PFSK-1 (cell line): ENCODE measurements at regions not wholly inside any gene's neighbourhood (a gene's known extent, or its start where the extent isn't known, plus 50 kb on each side); places are given as distances from the start of the nearest gene placed in this dataset.

Experiments used
- FOXP2 ChIP-seq: optimal IDR thresholded peaks from 2 replicates; pipeline ENCODE3; 2011; ENCODE audit warnings: borderline replicate concordance, control low read depth, inconsistent platforms; ENCODE audit not compliant: insufficient read depth; ENCODE audit errors: extremely low read length, extremely low read depth
- POLR2AphosphoS5 ChIP-seq: IDR thresholded peaks from 2 replicates; pipeline ENCODE4 v1.6.1; 2012; ENCODE audit warnings: low read depth, mild to moderate bottlenecking, control low read depth, low read length, moderate library complexity
- SIN3A ChIP-seq: IDR thresholded peaks from 2 replicates; pipeline ENCODE4 v1.6.1; 2012; ENCODE audit warnings: mild to moderate bottlenecking, low read length, moderate library complexity, borderline replicate concordance; ENCODE audit not compliant: insufficient read depth
- TAF1 ChIP-seq: IDR thresholded peaks from 2 replicates; pipeline ENCODE4 v1.6.1; 2012; ENCODE audit warnings: low read length, control low read depth, borderline replicate concordance; ENCODE audit not compliant: insufficient read depth
- TF ChIP-seq, protein P1 (sequence below), 2 experiments: IDR thresholded peaks; 2 replicates each; pipeline versions ENCODE4 v1.6.1 to v1.8.0; 2011 to 2012; ENCODE audit warnings: low read depth in 2 of 2, low read length in 2 of 2, control low read depth in 1 of 2, inconsistent platforms in 1 of 2, mild to moderate bottlenecking in 1 of 2, moderate library complexity in 1 of 2; ENCODE audit not compliant: insufficient read depth in 1 of 2

DNA sequence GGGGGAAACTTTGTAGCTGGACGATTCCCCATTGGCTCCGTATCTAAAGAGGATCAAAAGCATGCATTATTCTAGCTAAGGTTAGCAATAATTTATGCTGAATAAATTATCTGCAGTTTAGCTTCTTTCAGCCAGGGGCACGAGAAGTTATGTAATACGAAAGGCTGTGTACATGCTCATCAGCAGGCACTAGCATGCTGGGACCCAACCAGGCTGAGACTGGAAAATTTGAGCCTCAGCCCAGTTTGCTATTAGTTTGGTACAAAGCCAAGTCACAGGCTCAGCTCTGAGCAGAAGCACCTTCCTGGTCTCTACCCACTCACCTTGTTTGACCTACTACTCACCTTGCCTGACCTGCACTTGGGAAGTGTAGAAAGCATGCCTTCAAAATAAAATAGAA lies 328.1 kb upstream of the ARID1B start:
- TF ChIP-seq, protein P1, sequence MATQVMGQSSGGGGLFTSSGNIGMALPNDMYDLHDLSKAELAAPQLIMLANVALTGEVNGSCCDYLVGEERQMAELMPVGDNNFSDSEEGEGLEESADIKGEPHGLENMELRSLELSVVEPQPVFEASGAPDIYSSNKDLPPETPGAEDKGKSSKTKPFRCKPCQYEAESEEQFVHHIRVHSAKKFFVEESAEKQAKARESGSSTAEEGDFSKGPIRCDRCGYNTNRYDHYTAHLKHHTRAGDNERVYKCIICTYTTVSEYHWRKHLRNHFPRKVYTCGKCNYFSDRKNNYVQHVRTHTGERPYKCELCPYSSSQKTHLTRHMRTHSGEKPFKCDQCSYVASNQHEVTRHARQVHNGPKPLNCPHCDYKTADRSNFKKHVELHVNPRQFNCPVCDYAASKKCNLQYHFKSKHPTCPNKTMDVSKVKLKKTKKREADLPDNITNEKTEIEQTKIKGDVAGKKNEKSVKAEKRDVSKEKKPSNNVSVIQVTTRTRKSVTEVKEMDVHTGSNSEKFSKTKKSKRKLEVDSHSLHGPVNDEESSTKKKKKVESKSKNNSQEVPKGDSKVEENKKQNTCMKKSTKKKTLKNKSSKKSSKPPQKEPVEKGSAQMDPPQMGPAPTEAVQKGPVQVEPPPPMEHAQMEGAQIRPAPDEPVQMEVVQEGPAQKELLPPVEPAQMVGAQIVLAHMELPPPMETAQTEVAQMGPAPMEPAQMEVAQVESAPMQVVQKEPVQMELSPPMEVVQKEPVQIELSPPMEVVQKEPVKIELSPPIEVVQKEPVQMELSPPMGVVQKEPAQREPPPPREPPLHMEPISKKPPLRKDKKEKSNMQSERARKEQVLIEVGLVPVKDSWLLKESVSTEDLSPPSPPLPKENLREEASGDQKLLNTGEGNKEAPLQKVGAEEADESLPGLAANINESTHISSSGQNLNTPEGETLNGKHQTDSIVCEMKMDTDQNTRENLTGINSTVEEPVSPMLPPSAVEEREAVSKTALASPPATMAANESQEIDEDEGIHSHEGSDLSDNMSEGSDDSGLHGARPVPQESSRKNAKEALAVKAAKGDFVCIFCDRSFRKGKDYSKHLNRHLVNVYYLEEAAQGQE (IDR thresholded peaks at IDR 0.05; ENCODE audit: insufficient read depth in 1 of 2, low read depth in 2 of 2, low read length in 2 of 2): no peak
- no peak for TF ChIP-seq TAF1
- TF ChIP-seq FOXP2: no peak
- TF ChIP-seq SIN3A: no peak
- TF ChIP-seq POLR2AphosphoS5: no peak

DNA sequence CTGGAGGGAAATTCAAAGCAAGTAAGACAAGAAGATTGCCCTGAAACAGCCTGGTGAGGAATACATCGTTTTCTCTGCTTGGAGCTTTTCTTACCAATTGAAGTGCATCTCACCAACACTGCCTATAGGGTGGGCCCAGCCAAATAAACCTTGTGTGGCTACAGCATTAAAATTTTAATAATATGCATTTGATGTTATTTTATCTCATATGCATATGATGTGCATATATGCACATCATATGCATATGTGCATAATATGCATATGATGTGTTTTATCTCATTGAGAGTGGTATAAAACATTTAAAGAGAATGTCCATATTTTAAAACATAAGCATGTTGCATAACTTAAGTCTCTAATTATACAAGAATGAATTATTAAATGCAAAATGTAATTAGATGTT lies 328.6 kb upstream of the ARID1B start:
- TF ChIP-seq, protein P1 (IDR thresholded peaks at IDR 0.05; ENCODE audit: insufficient read depth in 1 of 2, low read depth in 2 of 2, low read length in 2 of 2): no peak
- TF ChIP-seq SIN3A: no peak
- no peak for TF ChIP-seq TAF1
- TF ChIP-seq FOXP2: no peak
- TF ChIP-seq POLR2AphosphoS5: no peak

DNA sequence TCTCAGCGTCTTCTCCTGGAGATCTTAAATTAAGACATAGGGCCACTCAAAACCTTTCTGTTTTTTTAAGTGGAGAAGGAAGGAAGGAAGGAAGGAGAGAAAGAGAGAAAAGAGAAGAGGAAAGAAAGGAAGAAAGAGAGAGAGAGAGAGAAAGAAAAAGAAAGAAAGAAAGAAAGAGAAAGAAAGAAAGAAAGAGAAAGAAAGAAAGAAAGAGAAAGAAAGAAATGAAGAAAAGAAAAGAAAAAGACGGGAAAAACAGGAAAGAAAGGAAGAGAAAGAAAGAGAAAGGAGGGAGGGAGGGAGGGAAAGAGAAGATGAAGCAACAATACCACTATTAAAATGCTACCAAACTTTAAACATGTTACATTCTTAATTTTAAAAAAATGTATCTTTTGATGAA lies 336.5 kb upstream of the ARID1B start:
- TF ChIP-seq FOXP2: no peak
- no peak for TF ChIP-seq POLR2AphosphoS5
- TF ChIP-seq, protein P1 (IDR thresholded peaks at IDR 0.05; ENCODE audit: insufficient read depth in 1 of 2, low read depth in 2 of 2, low read length in 2 of 2): no peak
- TF ChIP-seq TAF1: no peak
- TF ChIP-seq SIN3A: no peak

DNA sequence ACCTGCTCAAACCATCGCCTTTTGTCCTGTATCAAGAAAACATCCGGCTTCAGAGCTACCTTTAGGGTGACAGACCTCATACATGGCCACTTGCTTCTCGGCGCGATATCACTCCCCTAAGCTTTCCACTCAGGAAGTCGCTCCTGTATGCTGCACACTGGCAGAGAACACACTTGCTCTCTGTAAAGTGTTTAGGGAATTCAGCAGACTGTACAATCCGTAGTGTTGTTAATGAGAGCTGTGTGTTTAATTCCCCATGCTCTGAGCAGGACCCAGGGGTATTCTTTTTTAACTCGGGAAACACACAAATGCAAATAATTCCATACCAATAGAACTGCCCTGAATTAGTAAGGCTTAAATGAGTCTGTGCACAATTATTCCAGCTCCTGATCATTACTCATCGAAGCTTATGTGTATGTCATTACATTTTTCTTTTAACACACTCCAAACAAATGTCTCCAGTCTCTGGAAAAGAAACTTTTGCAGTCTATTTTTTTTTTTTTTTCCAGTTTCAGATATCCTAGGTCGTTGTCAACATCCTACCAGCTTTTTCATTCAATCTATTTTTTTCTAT lies 338.7 kb upstream of the ARID1B start:
- TF ChIP-seq FOXP2 (no peak), SIN3A (no peak), POLR2AphosphoS5 (no peak), TAF1 (no peak)
- TF ChIP-seq, protein P1 (IDR thresholded peaks at IDR 0.05; ENCODE audit: insufficient read depth in 1 of 2, low read depth in 2 of 2, low read length in 2 of 2): no peak
